KOPT-K1 (cell line): ENCODE measurements at regions not wholly inside any gene's neighbourhood (a gene's known extent, or its start where the extent isn't known, plus 50 kb on each side); places are given as distances from the start of the nearest gene placed in this dataset.

Source experiments
- H3K27ac ChIP-seq: fragments of 200-600 bp; sonication (generic); 2 replicates; pipeline ENCODE4 v1.5.1; 2016; ENCODE audit warnings: antibody characterized with exemption, mild to moderate bottlenecking, low read depth, low read length; ENCODE audit not compliant: poor library complexity, severe bottlenecking
- H3K36me3 ChIP-seq: fragments of 200-600 bp; sonication (generic); 2 replicates; pipeline ENCODE4 v1.5.1; 2017; ENCODE audit warnings: antibody characterized with exemption, mild to moderate bottlenecking, low read length, moderate library complexity; ENCODE audit not compliant: insufficient read depth
- H3K9me3 ChIP-seq: fragments of 200-600 bp; sonication (generic); 2 replicates; pipeline ENCODE4 v1.5.1; 2017; ENCODE audit warnings: antibody characterized with exemption, low read length, mild to moderate bottlenecking; ENCODE audit not compliant: insufficient read depth, poor library complexity, severe bottlenecking

DNA sequence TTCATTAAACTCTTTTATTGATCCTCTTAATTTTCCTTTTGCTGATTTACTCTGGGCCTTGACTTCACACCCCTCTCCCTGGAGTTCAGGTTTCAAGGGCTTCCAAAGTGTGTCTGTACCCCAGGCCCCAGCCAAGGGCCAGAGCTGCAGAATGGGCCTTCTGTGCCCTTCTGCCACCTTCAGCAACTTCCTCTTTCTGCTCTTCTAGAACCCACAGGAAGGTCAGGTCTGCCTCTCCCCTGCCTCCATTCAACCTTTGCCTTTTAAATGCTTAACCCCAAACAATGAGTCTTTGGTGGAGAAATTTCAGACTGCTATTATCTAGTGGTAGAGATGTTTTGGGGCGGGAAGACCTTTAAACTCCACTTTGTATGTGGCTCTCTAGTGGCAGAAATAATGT is 63.1 kb downstream of the TSN start:
- no peaks in the 10 kb centered on the region for H3K36me3 ChIP-seq
- peaks cover 17% of the 10 kb centered on the region for H3K9me3 ChIP-seq
- no peak overlapping the region for H3K27ac ChIP-seq

DNA sequence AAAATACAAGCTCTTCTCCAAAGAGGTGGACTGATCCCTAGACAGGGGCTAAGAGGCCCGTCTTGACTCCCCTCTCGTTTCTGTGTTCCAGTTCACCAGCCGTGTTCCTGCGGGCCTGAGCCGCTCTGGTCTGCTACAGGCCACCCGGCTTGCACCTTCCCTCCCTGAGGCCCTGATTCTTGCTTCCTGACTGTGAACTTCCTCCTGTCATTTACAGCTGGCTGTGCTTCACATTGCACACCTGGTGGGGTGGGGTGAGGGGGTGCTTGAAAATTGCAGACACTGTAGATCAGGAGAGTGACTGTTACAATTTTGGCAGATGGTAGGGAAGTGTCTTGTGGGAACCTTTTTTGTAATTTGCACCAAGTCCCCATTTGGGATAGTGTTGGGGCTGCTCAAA is 64.4 kb downstream of the TSN start:
- Histone ChIP-seq H3K36me3 (no peaks in the 10 kb centered on the region), H3K27ac (no peak overlapping the region), H3K9me3 (peaks cover 17% of the 10 kb centered on the region)

- Histone ChIP-seq H3K36me3 (no peaks in the 10 kb centered on the region), H3K9me3 (peaks cover 14% of the 10 kb centered on the region), H3K27ac (no peak overlapping the region)
These were observed 66.2 kb downstream of the TSN start for GRCh38 chr2:121821476-121822158.

DNA sequence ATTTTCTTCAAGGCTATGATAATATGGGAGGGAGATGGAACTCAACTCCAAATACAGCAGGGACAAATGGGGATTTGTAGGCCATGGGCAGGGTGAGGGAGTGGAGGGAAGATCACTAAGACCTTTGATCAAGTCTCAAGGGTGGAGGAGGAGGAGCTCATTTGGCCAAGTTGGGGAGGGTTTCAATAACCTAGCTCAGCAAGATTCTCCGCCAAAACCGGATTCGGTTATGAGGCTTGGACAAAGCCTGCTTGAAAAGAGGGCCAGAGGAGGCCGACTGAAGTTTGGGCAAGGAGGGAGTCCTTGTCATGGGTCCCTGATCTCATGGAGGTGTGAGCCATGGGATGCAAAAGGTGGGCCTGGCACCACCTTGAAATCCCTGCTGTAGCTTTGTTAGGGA is 68.8 kb downstream of the TSN start:
- peaks cover 6% of the 10 kb centered on the region for H3K9me3 ChIP-seq
- H3K36me3 ChIP-seq: no peaks in the 10 kb centered on the region
- H3K27ac ChIP-seq: no peak overlapping the region

DNA sequence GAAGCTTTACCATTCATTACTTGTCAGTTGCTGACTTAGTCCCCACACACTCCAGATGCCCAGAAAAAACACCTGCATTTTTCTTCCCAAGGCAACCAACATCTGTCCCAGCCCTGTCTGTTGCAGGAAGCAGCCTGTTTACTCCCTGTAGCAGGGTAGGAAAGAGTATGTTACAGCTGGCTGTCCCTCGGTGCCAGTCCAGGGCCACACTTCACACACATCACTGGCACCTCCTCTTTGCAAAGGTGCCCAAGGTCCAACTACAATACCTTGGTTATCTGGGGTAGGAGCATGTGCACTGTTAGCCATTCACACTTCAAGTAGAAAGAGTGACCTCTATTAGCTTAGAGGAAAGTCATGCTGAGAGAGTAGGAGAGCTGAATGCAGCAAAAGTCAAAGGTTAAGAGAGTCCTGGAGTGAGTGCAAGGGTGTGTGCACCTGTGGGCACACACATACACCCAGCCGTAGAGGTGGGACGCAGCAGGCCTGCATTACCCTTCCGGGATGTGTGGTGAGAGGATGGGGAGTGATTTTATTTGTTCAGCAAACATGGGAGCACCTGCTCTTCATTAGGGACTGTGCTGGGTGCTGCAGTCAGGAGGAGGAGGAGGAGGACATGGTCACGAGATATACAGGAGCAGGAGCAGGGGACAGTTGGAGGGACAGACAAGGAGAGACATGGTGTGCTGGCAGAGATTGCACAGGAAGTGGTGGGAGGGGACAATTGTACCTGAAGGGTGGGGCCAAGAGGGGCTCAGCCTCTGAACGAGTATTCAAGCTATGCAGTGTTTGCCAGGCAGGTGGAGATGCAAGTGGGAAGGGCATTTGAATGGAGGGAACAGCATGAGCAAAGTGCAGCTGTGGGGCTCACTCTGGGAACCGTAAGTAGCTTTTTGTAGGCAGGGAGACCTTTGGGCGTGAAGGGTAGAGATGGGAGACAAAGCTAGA is 69.8 kb downstream of the TSN start:
- H3K27ac ChIP-seq: no peak overlapping the region
- H3K36me3 ChIP-seq: no peaks in the 10 kb centered on the region
- peaks cover 6% of the 10 kb centered on the region for H3K9me3 ChIP-seq

DNA sequence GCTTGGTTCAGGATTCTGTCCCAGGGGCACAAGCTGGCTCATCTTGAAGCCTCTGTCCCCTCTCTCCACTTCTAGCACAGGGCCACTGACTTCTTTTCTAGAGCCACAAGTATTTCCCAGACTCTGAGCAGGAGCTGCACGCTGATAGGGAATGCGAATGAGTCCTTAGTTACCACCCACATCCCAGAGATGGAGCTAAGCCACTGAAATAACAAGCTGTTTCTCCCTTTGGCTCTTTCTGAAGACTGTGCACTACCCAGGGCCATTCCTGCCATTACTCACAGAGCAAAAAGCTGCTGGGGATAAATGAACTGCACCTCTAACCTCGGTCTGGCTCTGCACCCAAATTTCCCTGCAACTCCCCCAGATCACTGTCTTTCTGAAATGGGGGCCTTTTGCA is 70.6 kb downstream of the TSN start:
- Histone ChIP-seq H3K27ac (no peak overlapping the region), H3K36me3 (no peaks in the 10 kb centered on the region), H3K9me3 (peaks cover 6% of the 10 kb centered on the region)

DNA sequence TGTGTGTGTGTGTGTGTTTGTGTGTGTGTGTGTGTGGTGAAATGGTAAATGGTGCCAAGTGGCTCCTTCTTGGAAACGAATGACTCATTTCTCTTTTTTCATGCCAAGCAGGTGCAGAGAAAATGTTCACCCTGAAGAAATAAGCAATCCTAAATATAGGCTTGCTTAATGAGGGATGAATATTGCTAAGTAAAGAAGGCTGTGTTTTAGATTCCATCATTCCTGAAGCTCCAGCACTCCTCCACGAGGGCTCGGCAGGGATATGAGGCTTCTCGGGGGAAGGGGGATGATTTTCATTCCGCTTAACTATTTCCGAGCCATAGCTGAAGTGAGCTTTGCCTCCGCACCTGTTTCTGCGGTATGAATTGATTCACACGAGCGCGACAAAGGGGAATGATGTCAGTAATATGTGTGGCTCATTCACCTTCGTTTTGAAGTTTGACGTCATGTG is 72.9 kb downstream of the TSN start:
- Histone ChIP-seq H3K27ac (no peak overlapping the region), H3K36me3 (no peaks in the 10 kb centered on the region), H3K9me3 (no peaks in the 10 kb centered on the region)

GRCh38 chr2:121830809-121831208 is 75.4 kb downstream of the TSN start:
- H3K36me3 ChIP-seq: no peaks in the 10 kb centered on the region
- no peak overlapping the region for H3K27ac ChIP-seq
- no peaks in the 10 kb centered on the region for H3K9me3 ChIP-seq

GRCh38 chr2:121831841-121832240 is 76.4 kb downstream of the TSN start:
- Histone ChIP-seq H3K36me3 (no peaks in the 10 kb centered on the region), H3K27ac (no peak overlapping the region), H3K9me3 (no peaks in the 10 kb centered on the region)

DNA sequence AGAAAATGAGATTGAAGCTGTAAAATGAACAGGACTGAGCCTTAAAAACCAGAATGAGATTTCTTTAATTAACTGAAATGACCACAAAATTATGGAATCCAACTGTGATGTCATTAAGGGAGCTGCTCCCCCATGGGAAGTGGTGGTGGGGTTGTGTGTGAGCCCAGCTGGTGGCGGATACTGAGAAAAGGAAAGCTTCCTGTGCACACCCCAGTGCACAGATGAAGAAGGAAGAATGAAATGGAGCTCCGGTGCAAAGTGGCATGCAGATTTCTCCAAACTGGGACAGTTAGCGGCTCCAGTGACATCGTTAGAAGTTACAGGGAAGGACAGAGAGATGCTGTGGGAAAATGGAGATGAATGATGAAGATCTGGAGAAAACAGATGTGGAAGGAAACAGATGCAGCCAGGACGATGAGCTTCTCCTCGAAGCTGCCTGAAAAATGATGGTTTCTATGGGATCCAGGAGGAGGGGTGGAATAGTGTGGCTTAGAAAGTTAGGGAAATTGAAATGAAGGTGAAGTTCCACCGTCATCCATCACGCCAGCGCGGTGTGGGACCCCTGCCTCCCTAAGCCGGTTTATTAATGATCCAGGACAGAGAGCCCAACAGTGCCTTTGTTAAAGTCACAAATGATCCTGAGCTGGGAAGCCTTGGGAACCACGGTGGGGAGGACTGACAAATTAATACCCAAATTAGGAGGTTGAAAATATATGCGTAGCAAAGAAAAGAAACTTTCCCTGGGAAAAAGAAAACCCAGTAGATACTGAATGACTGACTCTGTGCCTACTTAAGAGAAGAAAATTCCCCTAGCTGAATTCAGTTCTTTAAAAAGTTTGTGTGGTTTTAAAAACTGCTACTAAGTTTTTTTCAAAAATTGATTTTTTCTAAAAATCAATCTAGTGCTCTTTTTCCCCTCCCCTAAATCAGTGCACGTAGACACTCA is 77.2 kb downstream of the TSN start:
- no peak overlapping the region for H3K27ac ChIP-seq
- H3K36me3 ChIP-seq: no peaks in the 10 kb centered on the region
- H3K9me3 ChIP-seq: no peaks in the 10 kb centered on the region

DNA sequence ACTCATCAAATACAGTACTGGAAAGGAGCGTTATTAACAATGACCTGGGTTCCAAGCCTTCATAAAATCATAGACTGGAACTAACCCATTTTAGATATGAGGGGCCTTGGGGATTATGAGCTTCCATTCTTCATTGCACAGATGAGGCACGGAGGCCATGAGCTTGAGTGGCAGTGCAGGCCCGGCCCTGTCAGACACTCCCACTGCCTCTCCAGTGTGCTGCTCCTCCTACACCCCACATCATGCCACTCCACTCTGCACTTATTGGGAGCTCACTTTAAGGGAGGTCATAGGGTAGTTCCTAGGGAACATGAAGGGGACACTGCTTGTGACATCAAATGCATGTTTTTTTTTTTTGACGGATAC is 77.9 kb downstream of the TSN start:
- Histone ChIP-seq H3K27ac (no peak overlapping the region), H3K36me3 (no peaks in the 10 kb centered on the region), H3K9me3 (no peaks in the 10 kb centered on the region)

GRCh38 chr2:121836611-121837010 is 81.2 kb downstream of the TSN start:
- Histone ChIP-seq H3K9me3 (no peaks in the 10 kb centered on the region), H3K27ac (no peak overlapping the region), H3K36me3 (no peaks in the 10 kb centered on the region)

DNA sequence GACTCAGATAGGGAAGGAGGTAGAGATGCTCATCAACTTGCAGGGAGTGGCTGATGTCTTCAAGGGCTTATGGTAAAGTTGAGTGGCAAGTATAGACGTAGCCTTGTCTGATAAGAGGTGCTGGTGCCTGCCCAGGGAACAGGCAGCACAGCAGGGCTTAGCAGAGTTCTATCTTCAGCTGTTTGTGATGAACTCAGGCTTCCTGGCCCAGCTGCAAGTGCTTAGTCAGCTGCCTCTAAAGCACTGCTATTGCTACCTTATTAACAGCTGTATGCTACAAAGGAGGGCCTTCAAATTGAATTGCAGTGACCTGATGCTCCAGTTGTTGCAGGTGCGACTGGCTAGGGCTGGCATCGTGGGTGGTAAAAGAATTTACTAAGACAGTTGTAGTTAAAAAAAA is 82.1 kb downstream of the TSN start:
- Histone ChIP-seq H3K9me3 (no peaks in the 10 kb centered on the region), H3K27ac (no peak overlapping the region), H3K36me3 (no peaks in the 10 kb centered on the region)

GRCh38 chr2:121838551-121838950 is 83.1 kb downstream of the TSN start:
- H3K9me3 ChIP-seq: no peaks in the 10 kb centered on the region
- no peak overlapping the region for H3K27ac ChIP-seq
- H3K36me3 ChIP-seq: no peaks in the 10 kb centered on the region

DNA sequence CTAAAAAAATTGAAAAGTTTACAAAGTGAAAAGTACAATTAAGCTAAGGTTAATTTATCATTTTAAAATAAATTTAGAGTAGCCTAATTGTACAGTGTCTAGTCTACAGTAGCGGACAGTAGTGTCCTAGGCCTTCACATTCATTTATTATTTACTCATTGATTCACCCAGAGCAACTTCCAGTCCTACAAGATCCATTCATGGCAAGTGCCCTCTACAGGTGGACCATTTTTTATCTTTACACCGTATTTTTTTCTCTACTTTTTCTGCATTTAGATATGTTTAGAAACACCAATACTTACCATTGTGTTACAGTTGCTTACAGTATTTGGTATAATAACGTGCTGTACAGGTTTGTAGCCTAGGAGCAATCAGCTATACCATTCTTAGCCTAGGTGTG is 84.1 kb downstream of the TSN start:
- H3K27ac ChIP-seq: no peak overlapping the region
- no peaks in the 10 kb centered on the region for H3K36me3 ChIP-seq
- H3K9me3 ChIP-seq: no peaks in the 10 kb centered on the region
